ENCODE measurements at regions not wholly inside any gene's neighbourhood (a gene's known extent, or its start where the extent isn't known, plus 50 kb on each side); places are given as distances from the start of the nearest gene placed in this dataset.

GRCh38 chr17:72518159-72518732, 397.4 kb downstream of the SOX9 start (continued):
- TF ChIP-seq CTCF (conservative IDR thresholded peaks at IDR 0.05; ENCODE audit: low read depth in 2 of 2): no peak
- TF ChIP-seq ZNF114 (CRISPR knock-in tag; IDR thresholded peaks at IDR 0.05): no peak
- no peak for TF ChIP-seq NANOG (IDR thresholded peaks at IDR 0.05; ENCODE audit: borderline replicate concordance)
- TF ChIP-seq EZH2phosphoT487 (IDR thresholded peaks at IDR 0.05; ENCODE audit: unreplicated experiment): no peak
- no peak for TF ChIP-seq STAT1 (IDR thresholded peaks at IDR 0.05; ENCODE audit: unreplicated experiment)
- TF ChIP-seq, protein P1, sequence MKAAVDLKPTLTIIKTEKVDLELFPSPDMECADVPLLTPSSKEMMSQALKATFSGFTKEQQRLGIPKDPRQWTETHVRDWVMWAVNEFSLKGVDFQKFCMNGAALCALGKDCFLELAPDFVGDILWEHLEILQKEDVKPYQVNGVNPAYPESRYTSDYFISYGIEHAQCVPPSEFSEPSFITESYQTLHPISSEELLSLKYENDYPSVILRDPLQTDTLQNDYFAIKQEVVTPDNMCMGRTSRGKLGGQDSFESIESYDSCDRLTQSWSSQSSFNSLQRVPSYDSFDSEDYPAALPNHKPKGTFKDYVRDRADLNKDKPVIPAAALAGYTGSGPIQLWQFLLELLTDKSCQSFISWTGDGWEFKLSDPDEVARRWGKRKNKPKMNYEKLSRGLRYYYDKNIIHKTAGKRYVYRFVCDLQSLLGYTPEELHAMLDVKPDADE (IDR thresholded peaks at IDR 0.05): no peak
- TF ChIP-seq JUNB (IDR thresholded peaks at IDR 0.05; ENCODE audit: unreplicated experiment): no peak
- TF ChIP-seq REST (IDR thresholded peaks at IDR 0.05; ENCODE audit: unreplicated experiment): no peak

DNA sequence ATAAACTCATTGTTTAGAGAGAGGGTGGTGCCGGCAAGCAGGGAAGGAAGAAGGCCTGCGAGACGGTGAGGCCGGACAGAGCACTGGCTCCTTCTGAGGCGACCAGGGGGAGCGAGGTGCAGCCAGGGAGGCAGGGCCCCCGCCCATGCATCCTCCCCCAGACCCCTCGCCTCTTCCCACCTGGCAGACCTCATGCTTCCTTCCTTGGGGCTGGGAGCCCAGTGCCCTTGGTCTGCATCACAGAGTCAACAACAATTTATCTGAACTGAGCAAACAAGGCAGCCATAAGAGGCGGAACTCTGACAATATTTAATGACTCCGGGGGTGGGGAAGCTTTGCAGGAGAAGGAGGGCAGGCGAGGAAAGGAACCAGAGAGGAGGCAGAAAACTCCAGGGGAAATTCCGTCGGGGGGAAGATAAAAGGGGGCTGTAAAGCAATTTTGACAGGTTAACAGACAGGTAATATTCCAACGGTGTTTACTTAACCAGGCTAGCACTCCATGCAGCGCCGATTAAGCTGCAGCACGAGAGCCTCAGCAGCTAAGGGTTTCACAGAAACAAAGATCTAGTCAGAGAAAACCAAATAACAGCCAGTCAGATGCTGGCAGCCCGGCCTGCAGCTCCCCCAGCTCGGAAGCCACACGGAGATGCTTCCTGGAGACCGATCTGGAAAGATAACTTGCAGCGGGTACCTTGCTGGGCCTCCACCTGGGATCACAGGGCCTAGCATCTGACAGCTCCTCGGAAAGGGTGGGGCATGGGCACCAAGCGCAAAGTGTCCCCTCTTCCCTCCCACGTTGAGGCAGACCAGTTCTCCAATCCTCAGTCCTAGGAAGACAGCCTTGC, 398.2 kb downstream of the SOX9 start:
- no peak overlapping the region; the same call in 1 of the 2 replicates for H3K27ac Mint-ChIP-seq
- Histone ChIP-seq H3K36me3 (ENCODE audit: insufficient read depth) (no peaks in the 10 kb centered on the region), H3K27me3 (ENCODE audit: insufficient read depth) (no peaks in the 10 kb centered on the region), H3K9me2 (ENCODE audit: insufficient read depth) (no peaks in the 10 kb centered on the region), H3K79me2 (replicated peaks; ENCODE audit: insufficient read depth) (no peaks in the 10 kb centered on the region), H3K4me1 (ENCODE audit: insufficient read depth) (peaks cover 17% of the 10 kb centered on the region), H3K4me3 (no peak overlapping the region), H3F3A (replicated peaks; ENCODE audit: low read depth) (no peaks in the 10 kb centered on the region), H2AFZ (peak overlapping the region; percentile 89), H4K20me1 (replicated peaks; ENCODE audit: insufficient read depth) (no peaks in the 10 kb centered on the region), H3K27ac (ENCODE audit: low read depth) (no peak overlapping the region), H3K4me2 (no peak overlapping the region)
- peaks cover 48% of the 10 kb centered on the region for H3K4me1 Mint-ChIP-seq
- peaks cover 3% of the 10 kb centered on the region for H3K27me3 Mint-ChIP-seq (ENCODE audit: insufficient read depth, low read depth, poor library complexity)
- H3K4me3 Mint-ChIP-seq: no peak overlapping the region
- ATAC-seq: peak; percentile 55
- no peaks in the 10 kb centered on the region for H3K9me3 Mint-ChIP-seq
- DNase-seq (ENCODE audit: low spot score): no peak
- H3K36me3 Mint-ChIP-seq (ENCODE audit: low read depth): no peaks in the 10 kb centered on the region
- no peak for TF ChIP-seq NANOG (IDR thresholded peaks at IDR 0.05; ENCODE audit: borderline replicate concordance)
- no peak for TF ChIP-seq CTCF (conservative IDR thresholded peaks at IDR 0.05; ENCODE audit: low read depth in 2 of 2)

Measured in GM23338 (cell line).